ENCODE measurements at regions not wholly inside any gene's neighbourhood (a gene's known extent, or its start where the extent isn't known, plus 50 kb on each side); places are given as distances from the start of the nearest gene placed in this dataset.
"Not testable (repeated sequence)": the region's sequence is repeated elsewhere in the genome, so short reads cannot be mapped to it uniquely, and the experiment has no call there.

- H3K27me3 ChIP-seq (replicated peaks; ENCODE audit: insufficient read depth); H3K9ac ChIP-seq; H3K4me2 ChIP-seq (ENCODE audit: unreplicated experiment); H3K27ac ChIP-seq; H3K4me3 ChIP-seq; DNase-seq; H3K4me1 ChIP-seq (ENCODE audit: insufficient read depth); H4K20me1 ChIP-seq (ENCODE audit: insufficient read depth); in situ Hi-C loops (cut with MboI); H3K79me2 ChIP-seq (ENCODE audit: insufficient read depth); H3K9me2 ChIP-seq (ENCODE audit: insufficient read depth); H2AFZ ChIP-seq; H3K9me3 ChIP-seq (ENCODE audit: low read depth); H3F3A ChIP-seq (ENCODE audit: insufficient read depth); H3K36me3 ChIP-seq (ENCODE audit: low read depth): not testable (repeated sequence)
- no CpG with 5 or more reads among the region's 4 CpGs for WGBS, 2 experiments (ENCODE audit: low coverage in 1 of 2, low lambda C conversion rate in 2 of 2, missing lambda C conversion rate in 2 of 2)
Observed at GRCh38 chr2:87621139-87621538, 126.7 kb upstream of the PLGLB2 start.

- H3K36me3 ChIP-seq (ENCODE audit: low read depth); DNase-seq; H3K27me3 ChIP-seq (replicated peaks; ENCODE audit: insufficient read depth); H2AFZ ChIP-seq; H3K27ac ChIP-seq; H3K79me2 ChIP-seq (ENCODE audit: insufficient read depth); in situ Hi-C loops (cut with MboI); H3K9ac ChIP-seq; H3K9me2 ChIP-seq (ENCODE audit: insufficient read depth); H3K4me2 ChIP-seq (ENCODE audit: unreplicated experiment); H3K4me1 ChIP-seq (ENCODE audit: insufficient read depth); H3K4me3 ChIP-seq; H3K9me3 ChIP-seq (ENCODE audit: low read depth); H3F3A ChIP-seq (ENCODE audit: insufficient read depth); H4K20me1 ChIP-seq (ENCODE audit: insufficient read depth): not testable (repeated sequence)
- WGBS, 2 experiments (ENCODE audit: low coverage in 1 of 2, low lambda C conversion rate in 2 of 2, missing lambda C conversion rate in 2 of 2) = no CpG with 5 or more reads among the region's 4 CpGs
Observed at GRCh38 chr2:87622720-87623119, 125.2 kb upstream of the PLGLB2 start.

DNA sequence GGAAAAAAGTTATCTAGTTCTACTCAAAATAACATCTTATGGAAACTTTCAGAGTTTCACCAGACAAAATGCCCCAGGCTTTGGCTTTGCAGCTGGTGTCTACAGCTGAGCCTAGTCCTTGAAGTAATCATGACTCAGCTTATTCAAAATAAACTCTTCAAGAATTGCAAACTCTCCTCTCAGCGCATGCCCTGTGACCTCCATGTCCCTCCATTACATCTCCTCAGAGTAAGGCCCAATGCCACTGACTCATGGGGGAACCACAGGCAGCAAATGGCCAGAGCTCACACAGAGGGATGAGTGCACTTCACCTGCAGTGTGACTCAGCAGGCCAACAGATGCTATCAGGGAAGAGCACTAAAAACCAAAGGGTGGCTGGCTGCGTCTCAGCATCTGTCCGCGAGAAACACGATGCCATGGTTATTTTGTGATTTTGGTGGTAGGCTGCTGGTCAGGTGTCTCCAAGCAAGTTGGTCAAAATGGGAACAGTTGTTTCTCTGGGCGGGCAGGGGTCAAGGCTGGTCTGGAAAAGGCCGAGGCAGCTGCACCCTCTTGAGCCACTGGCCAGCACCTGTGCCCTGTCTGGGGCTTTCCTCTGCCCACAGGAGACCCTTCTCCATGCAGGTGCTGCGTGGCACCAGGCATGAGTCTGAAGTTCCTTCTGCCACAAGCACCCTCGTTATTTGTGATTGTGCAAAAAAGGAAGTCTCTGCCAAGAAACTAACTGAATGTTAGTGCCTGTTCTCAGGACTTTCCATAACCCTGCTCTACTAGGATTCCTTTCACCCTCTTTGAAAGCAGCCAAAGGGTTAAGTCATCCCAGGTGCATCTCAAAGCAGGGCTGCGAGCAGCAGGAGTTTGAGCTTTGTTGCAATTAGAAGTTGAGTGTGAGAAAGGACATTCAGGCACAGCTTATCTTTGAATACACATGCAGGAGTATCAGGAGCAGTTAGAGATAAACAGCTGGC, 118.1 kb upstream of the PLGLB2 start:
- WGBS, 2 experiments (ENCODE audit: low coverage in 1 of 2, low lambda C conversion rate in 2 of 2, missing lambda C conversion rate in 2 of 2) = 50 to 61% methylated on average over 8 of the region's 10 CpGs
- H3K27ac ChIP-seq = peak overlapping the region; percentile 33; the same call in 1 of the 2 replicates

GRCh38 chr2:87630892-87631291, 117.0 kb upstream of the PLGLB2 start:
- H3K27me3 ChIP-seq (replicated peaks; ENCODE audit: insufficient read depth); H4K20me1 ChIP-seq (ENCODE audit: insufficient read depth); H3K4me1 ChIP-seq (ENCODE audit: insufficient read depth); H3K4me2 ChIP-seq (ENCODE audit: unreplicated experiment); H3K79me2 ChIP-seq (ENCODE audit: insufficient read depth); H3K27ac ChIP-seq; H3K4me3 ChIP-seq; in situ Hi-C loops (cut with MboI); H2AFZ ChIP-seq; H3F3A ChIP-seq (ENCODE audit: insufficient read depth); H3K9me2 ChIP-seq (ENCODE audit: insufficient read depth); H3K36me3 ChIP-seq (ENCODE audit: low read depth); H3K9me3 ChIP-seq (ENCODE audit: low read depth); DNase-seq; H3K9ac ChIP-seq: not testable (repeated sequence)
- no CpG with 5 or more reads among the region's 5 CpGs for WGBS, 2 experiments (ENCODE audit: low coverage in 1 of 2, low lambda C conversion rate in 2 of 2, missing lambda C conversion rate in 2 of 2)

More for the DNA sequence above, 118.1 kb upstream of the PLGLB2 start:
- H3K4me2 ChIP-seq (ENCODE audit: unreplicated experiment); H3K27me3 ChIP-seq (replicated peaks; ENCODE audit: insufficient read depth); H3K9me3 ChIP-seq (ENCODE audit: low read depth); H4K20me1 ChIP-seq (ENCODE audit: insufficient read depth); H3K4me3 ChIP-seq; H3K4me1 ChIP-seq (ENCODE audit: insufficient read depth); H3K9me2 ChIP-seq (ENCODE audit: insufficient read depth); H3K9ac ChIP-seq; H2AFZ ChIP-seq; H3K36me3 ChIP-seq (ENCODE audit: low read depth); H3F3A ChIP-seq (ENCODE audit: insufficient read depth); H3K79me2 ChIP-seq (ENCODE audit: insufficient read depth); in situ Hi-C loops (cut with MboI): not testable (repeated sequence)
- peak; percentile 81 for DNase-seq

- H4K20me1 ChIP-seq (ENCODE audit: insufficient read depth); H3K9me2 ChIP-seq (ENCODE audit: insufficient read depth); H3K9ac ChIP-seq; H3K4me3 ChIP-seq; H3K9me3 ChIP-seq (ENCODE audit: low read depth); H3K4me2 ChIP-seq (ENCODE audit: unreplicated experiment); H3K79me2 ChIP-seq (ENCODE audit: insufficient read depth); H3K27ac ChIP-seq; DNase-seq; H3F3A ChIP-seq (ENCODE audit: insufficient read depth); H3K4me1 ChIP-seq (ENCODE audit: insufficient read depth); H3K27me3 ChIP-seq (replicated peaks; ENCODE audit: insufficient read depth); H3K36me3 ChIP-seq (ENCODE audit: low read depth); in situ Hi-C loops (cut with MboI); H2AFZ ChIP-seq: not testable (repeated sequence)
- WGBS, 2 experiments (ENCODE audit: low coverage in 1 of 2, low lambda C conversion rate in 2 of 2, missing lambda C conversion rate in 2 of 2) = 67 to 96% methylated on average over 2 to 3 of the region's 3 CpGs
Observed at GRCh38 chr2:87631402-87631801, 116.5 kb upstream of the PLGLB2 start.

DNA sequence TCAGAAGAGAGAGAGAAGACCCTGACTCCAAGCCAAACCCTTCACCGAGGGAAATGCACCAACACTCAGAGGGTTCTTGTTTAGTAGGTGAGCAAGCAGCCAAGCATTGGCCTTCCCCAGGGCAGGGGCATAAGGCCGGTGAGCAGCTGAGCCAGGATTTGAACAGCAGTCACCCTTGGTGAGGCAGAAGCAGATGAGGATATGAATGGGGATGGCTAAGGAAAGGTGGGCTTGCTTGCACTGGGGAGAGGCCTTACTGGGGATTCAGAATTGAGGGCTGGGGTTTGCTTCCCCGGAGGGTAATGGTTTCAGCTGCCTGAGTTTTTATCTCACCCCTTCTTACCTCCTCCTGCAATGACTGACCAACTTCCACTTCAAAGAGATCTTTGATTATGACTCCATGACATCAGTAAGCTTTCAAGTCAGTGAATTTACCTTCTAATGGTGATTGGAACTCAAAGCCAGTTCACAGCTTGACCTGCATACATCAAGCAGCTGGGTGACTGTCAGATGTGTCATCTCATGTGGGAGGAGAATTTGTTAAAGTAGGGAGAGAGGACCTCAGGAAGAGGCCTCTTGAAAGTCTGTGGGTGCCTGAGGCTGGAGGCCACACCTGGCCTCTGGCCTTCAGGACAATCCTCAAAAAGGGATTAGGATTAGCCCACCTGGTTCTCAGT, 114.5 kb upstream of the PLGLB2 start:
- H3K4me1 ChIP-seq (ENCODE audit: insufficient read depth) = not testable (repeated sequence)

GRCh38 chr2:87634106-87634505, 113.8 kb upstream of the PLGLB2 start:
- H3K9me2 ChIP-seq (ENCODE audit: insufficient read depth); H3K27ac ChIP-seq; H3F3A ChIP-seq (ENCODE audit: insufficient read depth); H3K4me3 ChIP-seq; H3K27me3 ChIP-seq (replicated peaks; ENCODE audit: insufficient read depth); H4K20me1 ChIP-seq (ENCODE audit: insufficient read depth); H3K79me2 ChIP-seq (ENCODE audit: insufficient read depth); H2AFZ ChIP-seq; H3K4me2 ChIP-seq (ENCODE audit: unreplicated experiment); H3K9ac ChIP-seq; H3K4me1 ChIP-seq (ENCODE audit: insufficient read depth); H3K36me3 ChIP-seq (ENCODE audit: low read depth); in situ Hi-C loops (cut with MboI); H3K9me3 ChIP-seq (ENCODE audit: low read depth); DNase-seq: not testable (repeated sequence)
- WGBS, 2 experiments (ENCODE audit: low coverage in 1 of 2, low lambda C conversion rate in 2 of 2, missing lambda C conversion rate in 2 of 2) = 78 to 82% methylated on average over 6 of the region's 7 CpGs

More for the DNA sequence above, 114.5 kb upstream of the PLGLB2 start:
- H3K79me2 ChIP-seq (ENCODE audit: insufficient read depth); H3K9me2 ChIP-seq (ENCODE audit: insufficient read depth); in situ Hi-C loops (cut with MboI); H3K9me3 ChIP-seq (ENCODE audit: low read depth); H4K20me1 ChIP-seq (ENCODE audit: insufficient read depth); DNase-seq; H3K36me3 ChIP-seq (ENCODE audit: low read depth); H3K27me3 ChIP-seq (replicated peaks; ENCODE audit: insufficient read depth); H3K27ac ChIP-seq; H3K4me2 ChIP-seq (ENCODE audit: unreplicated experiment); H3K4me3 ChIP-seq; H3K9ac ChIP-seq; H3F3A ChIP-seq (ENCODE audit: insufficient read depth); H2AFZ ChIP-seq: not testable (repeated sequence)
- WGBS, 2 experiments (ENCODE audit: low coverage in 1 of 2, low lambda C conversion rate in 2 of 2, missing lambda C conversion rate in 2 of 2) = 71 to 88% methylated on average over 1 to 3 of the region's 3 CpGs
